ENCODE measurements at regions not wholly inside any gene's neighbourhood (a gene's known extent, or its start where the extent isn't known, plus 50 kb on each side); places are given as distances from the start of the nearest gene placed in this dataset.

DNA sequence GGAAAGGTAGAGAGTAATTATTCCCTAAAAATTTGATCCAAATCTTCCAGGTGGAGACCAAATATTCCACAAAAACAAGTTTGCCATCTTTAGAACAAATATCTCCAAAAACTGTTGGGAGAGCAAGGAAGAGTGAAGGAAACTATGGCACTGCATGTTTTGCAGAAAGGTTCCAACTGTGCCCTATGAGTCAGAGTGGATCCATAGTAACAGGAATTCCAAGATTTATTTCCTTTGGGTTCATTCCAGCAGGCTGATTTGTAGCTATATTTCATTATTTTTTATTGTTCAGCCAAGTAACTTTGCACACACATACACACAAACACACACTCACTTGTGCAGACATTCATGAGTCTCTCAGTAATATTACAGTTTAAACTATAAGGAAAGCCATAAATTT is 459.7 kb upstream of the EPHA6 start:
- no peak for DNase-seq
- intact Hi-C loops (cut with micrococcal nuclease) = no loop called here
- no peaks in the 10 kb centered on the region for H3K27me3 Mint-ChIP-seq
- H3K36me3 Mint-ChIP-seq (ENCODE audit: low read depth) = no peaks in the 10 kb centered on the region
- no peak overlapping the region for H3K4me3 Mint-ChIP-seq
- H3K27ac Mint-ChIP-seq = no peak overlapping the region
- H3K4me1 Mint-ChIP-seq = no peaks in the 10 kb centered on the region
- H3K9me3 Mint-ChIP-seq = no peaks in the 10 kb centered on the region

DNA sequence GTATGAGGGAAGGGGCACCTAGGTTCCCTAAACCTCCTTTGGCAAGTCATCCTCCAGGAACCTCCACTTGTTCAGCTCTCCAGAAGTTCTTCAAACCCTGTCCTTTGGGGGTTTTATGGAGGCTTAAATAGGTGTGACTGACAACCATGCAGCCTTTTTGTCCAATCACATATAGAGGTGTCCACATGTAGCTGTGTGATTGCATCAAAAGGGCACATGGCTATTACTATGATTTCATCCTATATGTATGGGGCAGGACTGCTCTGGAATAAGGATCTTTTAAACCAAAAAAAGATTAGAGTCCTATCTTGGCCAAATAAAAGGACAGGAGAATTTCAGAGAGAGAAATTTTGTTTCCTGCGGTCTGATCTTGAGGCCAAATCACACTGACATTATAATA is 453.2 kb upstream of the EPHA6 start:
- intact Hi-C loops (cut with micrococcal nuclease) = no loop called here
- H3K27ac Mint-ChIP-seq = no peak overlapping the region
- H3K36me3 Mint-ChIP-seq (ENCODE audit: low read depth) = no peaks in the 10 kb centered on the region
- no peaks in the 10 kb centered on the region for H3K27me3 Mint-ChIP-seq
- no peaks in the 10 kb centered on the region for H3K4me1 Mint-ChIP-seq
- H3K9me3 Mint-ChIP-seq = no peaks in the 10 kb centered on the region
- no peak overlapping the region for H3K4me3 Mint-ChIP-seq
- no peak for DNase-seq

DNA sequence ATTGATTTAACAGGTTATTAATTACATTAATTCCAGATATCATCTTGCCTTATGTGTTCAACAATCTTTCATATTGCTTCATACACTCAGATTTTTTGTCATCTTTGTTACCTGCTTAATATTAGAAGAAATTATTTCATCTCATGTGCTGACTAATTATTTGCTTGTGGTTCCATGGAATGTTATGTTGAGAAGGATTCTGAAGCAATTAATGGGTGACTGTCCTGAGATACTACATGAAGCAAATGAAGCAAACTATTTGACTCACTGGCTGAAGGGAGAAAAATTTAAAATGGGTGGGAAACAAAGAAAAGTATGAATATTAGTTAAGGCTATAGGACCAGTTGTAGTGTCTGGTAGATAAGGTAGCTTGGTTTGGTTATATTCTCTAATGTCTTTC is 443.8 kb upstream of the EPHA6 start:
- H3K27ac Mint-ChIP-seq = no peak overlapping the region
- intact Hi-C loops (cut with micrococcal nuclease) = no loop called here
- H3K36me3 Mint-ChIP-seq (ENCODE audit: low read depth) = no peaks in the 10 kb centered on the region
- H3K27me3 Mint-ChIP-seq = no peaks in the 10 kb centered on the region
- DNase-seq = no peak
- peaks cover 4% of the 10 kb centered on the region for H3K9me3 Mint-ChIP-seq
- no peak overlapping the region for H3K4me3 Mint-ChIP-seq
- H3K4me1 Mint-ChIP-seq = no peaks in the 10 kb centered on the region

DNA sequence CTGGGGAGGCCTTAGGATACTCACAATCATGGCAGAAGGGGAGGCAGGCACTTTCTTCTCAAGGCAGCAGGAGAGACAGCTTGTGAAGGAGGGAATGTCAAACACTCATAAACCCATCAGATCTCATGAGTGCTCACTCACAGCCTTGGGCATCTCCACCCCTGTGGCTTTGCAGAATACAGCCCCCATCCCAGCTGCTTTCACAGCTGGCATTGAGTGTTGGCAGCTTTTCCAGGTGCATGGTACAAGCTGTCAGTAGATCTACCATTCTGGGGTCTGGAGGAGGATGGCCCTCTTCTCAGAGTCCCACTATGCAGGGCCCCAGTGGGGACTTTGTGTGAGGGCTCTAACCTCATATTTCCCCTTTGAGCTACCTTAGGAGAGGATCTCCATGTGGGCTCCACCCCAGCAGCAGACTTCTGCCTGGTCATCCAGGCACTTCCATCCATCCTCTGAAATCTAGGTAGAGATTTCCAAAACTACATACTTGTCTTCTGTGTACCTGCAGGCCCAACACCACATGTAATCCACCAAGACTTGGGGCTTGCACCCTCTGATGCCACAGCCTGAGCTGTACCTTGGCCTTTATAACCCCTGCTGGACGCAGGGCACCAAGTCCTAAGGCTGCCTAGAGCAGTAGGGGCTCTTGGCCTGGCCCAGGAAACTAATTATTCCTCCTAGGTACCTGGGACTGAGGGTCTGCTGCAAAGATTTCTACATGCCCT is 404.2 kb upstream of the EPHA6 start:
- Mint-ChIP-seq H3K4me1 (no peaks in the 10 kb centered on the region), H3K4me3 (no peak overlapping the region), H3K36me3 (ENCODE audit: low read depth) (no peaks in the 10 kb centered on the region), H3K9me3 (no peaks in the 10 kb centered on the region), H3K27ac (no peak overlapping the region), H3K27me3 (no peaks in the 10 kb centered on the region)
- DNase-seq = no peak
- intact Hi-C loops (cut with micrococcal nuclease) = no loop called here

DNA sequence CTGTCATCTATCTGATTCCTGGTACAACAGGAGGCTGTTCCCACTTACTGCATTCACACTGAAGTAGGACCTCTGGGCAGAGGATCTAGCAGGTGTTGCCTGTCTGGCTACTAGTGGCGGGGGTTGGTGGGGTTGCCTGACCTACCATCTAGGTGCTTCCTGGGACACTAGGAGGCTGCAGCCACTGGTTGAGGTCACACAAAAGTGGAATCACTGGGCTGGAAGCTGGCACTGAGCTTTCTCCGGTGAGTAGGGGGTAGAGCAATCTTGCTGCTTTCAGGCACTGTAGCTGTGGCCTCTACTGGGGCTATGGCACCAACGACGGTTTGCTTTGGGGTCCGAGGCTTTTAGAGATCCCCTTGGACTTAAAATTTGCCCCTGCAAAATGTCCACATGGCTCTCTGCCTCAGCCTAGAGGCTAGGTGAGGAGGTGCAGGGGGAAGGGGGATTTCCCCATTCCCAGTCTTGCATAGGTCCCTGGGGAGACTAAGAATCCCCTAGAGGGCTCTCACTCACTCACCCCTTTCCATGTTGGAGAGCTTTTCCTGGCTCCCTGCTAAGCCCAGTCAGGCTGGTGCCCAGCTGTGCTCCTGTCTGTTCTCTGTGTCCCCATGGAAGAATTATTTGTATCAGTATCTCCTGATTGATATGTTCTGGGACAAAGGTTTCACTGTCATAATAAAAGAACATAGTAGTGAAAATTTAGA is 397.7 kb upstream of the EPHA6 start:
- intact Hi-C loops (cut with micrococcal nuclease) = no loop called here
- Mint-ChIP-seq H3K4me1 (no peaks in the 10 kb centered on the region), H3K4me3 (no peak overlapping the region), H3K36me3 (ENCODE audit: low read depth) (no peaks in the 10 kb centered on the region), H3K9me3 (no peaks in the 10 kb centered on the region), H3K27me3 (no peaks in the 10 kb centered on the region), H3K27ac (no peak overlapping the region)
- DNase-seq = no peak

DNA sequence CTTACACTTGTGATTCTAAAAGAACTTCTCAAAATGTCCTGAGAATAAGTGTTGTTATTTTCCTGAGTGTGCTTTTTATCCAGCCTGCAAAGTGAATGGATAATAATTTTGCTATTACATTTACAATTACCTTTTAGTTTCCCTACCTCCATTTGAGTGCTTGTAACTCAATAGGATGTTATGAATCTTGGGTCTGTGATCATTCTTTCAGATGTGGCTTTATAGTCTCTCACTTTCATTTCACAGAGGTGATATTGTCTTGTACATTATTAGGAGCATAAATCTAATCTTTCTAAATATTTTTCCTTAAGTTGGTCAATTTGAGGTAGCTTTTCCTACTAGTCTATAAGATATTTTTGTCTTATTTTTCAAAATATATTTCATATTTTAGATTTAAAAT is 386.3 kb upstream of the EPHA6 start:
- H3K36me3 Mint-ChIP-seq (ENCODE audit: low read depth) = no peaks in the 10 kb centered on the region

DNA sequence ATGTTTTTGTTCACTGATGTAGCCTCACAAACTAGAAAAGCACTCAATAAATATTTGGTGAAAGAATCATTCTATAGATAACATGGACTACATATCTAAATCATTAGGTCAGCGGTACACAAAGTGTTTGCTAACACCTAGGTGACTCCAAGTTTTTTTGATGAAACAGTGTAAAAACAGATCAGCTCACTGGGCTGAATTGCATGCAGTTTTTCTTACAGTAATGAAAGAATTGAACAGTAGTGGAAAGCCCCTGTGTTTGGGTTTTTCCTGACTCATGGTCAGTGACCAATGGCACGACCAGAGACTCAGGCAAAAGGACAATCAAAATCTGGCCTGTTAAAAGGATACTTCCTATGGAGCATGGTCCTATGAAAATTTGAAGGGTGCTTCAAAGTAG is 384.3 kb upstream of the EPHA6 start:
- intact Hi-C loops (cut with micrococcal nuclease) = no loop called here
- H3K9me3 Mint-ChIP-seq = peaks cover 3% of the 10 kb centered on the region
- H3K27ac Mint-ChIP-seq = no peak overlapping the region
- H3K4me3 Mint-ChIP-seq = no peak overlapping the region
- no peak for DNase-seq
- no peaks in the 10 kb centered on the region for H3K36me3 Mint-ChIP-seq (ENCODE audit: low read depth)
- H3K4me1 Mint-ChIP-seq = no peaks in the 10 kb centered on the region
- H3K27me3 Mint-ChIP-seq = no peaks in the 10 kb centered on the region

More for the DNA sequence above, 386.3 kb upstream of the EPHA6 start:
- H3K9me3 Mint-ChIP-seq = peaks cover 3% of the 10 kb centered on the region
- intact Hi-C loops (cut with micrococcal nuclease) = no loop called here
- DNase-seq = no peak
- H3K27me3 Mint-ChIP-seq = no peaks in the 10 kb centered on the region
- H3K27ac Mint-ChIP-seq = no peak overlapping the region
- H3K4me1 Mint-ChIP-seq = no peaks in the 10 kb centered on the region
- no peak overlapping the region for H3K4me3 Mint-ChIP-seq

DNA sequence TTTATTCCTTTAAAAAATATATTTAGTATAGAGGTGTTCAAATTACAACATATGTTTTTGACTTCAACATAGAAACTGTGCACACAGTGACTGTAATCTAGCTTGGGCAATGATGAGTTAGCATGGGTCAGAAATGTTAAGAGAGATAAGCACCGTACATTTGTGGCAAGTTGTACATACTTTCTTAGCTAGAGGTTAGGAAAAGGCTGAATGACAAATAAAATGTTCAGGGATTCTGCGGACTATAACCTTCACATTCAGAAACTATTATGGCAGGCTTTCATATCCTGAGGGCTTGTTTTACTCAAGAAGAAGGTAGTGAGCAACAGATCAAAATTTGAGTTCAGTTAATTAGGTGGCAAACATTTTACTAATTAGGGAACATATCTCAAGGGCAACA is 379.7 kb upstream of the EPHA6 start:
- H3K4me3 Mint-ChIP-seq = no peak overlapping the region
- no peaks in the 10 kb centered on the region for H3K36me3 Mint-ChIP-seq (ENCODE audit: low read depth)
- no peaks in the 10 kb centered on the region for H3K4me1 Mint-ChIP-seq
- no peaks in the 10 kb centered on the region for H3K27me3 Mint-ChIP-seq
- peaks cover 3% of the 10 kb centered on the region for H3K9me3 Mint-ChIP-seq
- no peak overlapping the region for H3K27ac Mint-ChIP-seq
- DNase-seq = no peak
- intact Hi-C loops (cut with micrococcal nuclease) = no loop called here

DNA sequence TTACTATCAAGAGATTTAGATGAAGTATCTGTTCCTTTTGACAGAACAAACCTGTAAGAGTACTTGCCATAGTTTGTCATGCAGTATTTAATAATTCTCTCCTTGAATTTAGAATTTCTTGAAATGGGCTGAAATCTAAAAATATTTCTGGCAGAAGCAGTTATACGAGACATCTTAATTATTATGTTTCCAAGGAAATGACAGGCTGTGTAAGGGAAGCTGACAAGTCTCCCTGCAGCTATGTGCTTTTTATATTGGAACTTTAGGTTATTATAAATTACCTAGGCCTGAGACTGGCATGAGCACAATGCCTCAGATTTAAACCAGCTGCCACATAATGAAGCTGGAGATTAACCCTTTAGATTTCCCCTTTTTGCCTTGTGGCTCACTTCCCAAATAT is 365.0 kb upstream of the EPHA6 start:
- intact Hi-C loops (cut with micrococcal nuclease) = no loop called here
- Mint-ChIP-seq H3K9me3 (no peaks in the 10 kb centered on the region), H3K27ac (no peak overlapping the region), H3K4me1 (no peaks in the 10 kb centered on the region), H3K4me3 (no peak overlapping the region), H3K36me3 (ENCODE audit: low read depth) (no peaks in the 10 kb centered on the region), H3K27me3 (no peaks in the 10 kb centered on the region)
- no peak for DNase-seq

DNA sequence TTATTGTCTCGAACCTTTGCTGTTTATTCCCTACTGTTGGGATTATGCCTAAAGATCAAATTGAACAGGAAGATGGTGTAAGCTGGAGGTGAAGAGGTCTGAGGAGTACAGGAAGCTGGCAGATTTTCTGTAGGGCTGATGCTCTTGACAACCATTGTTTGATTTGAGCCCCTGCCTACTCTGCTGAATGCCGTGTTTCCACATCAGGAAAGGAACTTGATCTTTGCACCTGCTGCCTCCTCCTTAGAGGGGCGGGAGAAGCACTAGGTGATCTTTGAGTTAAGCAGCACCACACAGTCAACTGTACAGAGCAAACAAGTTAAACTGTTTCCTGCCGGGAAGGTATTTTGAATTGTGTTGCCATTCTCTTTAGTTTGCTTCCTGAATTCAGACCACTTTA is 364.6 kb upstream of the EPHA6 start:
- DNase-seq = no peak
- no peaks in the 10 kb centered on the region for H3K27me3 Mint-ChIP-seq
- no peak overlapping the region for H3K4me3 Mint-ChIP-seq
- H3K27ac Mint-ChIP-seq = no peak overlapping the region
- no peaks in the 10 kb centered on the region for H3K36me3 Mint-ChIP-seq (ENCODE audit: low read depth)
- H3K4me1 Mint-ChIP-seq = no peaks in the 10 kb centered on the region
- intact Hi-C loops (cut with micrococcal nuclease) = no loop called here
- no peaks in the 10 kb centered on the region for H3K9me3 Mint-ChIP-seq

DNA sequence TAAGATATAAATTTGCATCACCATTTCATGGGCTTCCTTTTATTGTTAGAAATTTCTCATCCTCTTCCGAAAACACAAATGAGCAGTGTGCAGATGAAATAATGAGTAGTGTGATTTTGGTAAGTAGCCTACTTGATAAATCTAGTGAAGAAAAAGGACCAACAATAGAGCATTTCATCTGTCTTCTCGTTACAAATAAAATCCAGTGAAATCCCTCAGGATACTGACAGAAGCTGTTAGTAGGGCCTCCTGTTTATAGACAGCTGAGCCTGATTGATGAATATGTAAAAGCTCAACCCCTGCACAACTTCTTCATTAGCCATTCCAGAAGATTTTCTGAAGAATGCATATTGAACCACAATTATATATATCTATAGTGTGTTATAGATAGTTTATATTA is 363.7 kb upstream of the EPHA6 start:
- H3K27ac Mint-ChIP-seq = no peak overlapping the region
- intact Hi-C loops (cut with micrococcal nuclease) = no loop called here
- no peaks in the 10 kb centered on the region for H3K27me3 Mint-ChIP-seq
- peaks cover under 1% of the 10 kb centered on the region for H3K9me3 Mint-ChIP-seq
- no peak for DNase-seq
- no peaks in the 10 kb centered on the region for H3K4me1 Mint-ChIP-seq
- no peaks in the 10 kb centered on the region for H3K36me3 Mint-ChIP-seq (ENCODE audit: low read depth)
- no peak overlapping the region for H3K4me3 Mint-ChIP-seq

DNA sequence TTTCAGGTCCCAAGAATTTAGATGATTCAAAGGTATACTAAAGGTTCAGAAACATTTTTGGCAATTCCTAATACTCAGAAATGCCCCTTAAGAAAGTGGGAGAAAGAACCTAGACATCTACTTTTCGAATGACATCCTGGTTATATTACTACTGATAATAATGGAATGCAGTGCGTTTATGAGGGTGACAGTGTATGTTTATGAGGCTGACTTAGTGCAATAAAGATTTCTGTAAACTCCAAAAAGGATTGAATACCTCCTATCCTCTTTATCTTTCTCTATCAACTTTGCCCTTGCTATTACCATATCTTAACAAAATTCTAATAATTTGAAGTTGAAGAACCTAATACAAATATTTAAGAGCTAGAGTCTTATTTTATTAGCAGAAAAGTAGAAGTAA is 348.9 kb upstream of the EPHA6 start:
- Mint-ChIP-seq H3K4me1 (no peaks in the 10 kb centered on the region), H3K27ac (no peak overlapping the region), H3K36me3 (ENCODE audit: low read depth) (no peaks in the 10 kb centered on the region), H3K27me3 (no peaks in the 10 kb centered on the region), H3K4me3 (no peak overlapping the region), H3K9me3 (no peaks in the 10 kb centered on the region)
- intact Hi-C loops (cut with micrococcal nuclease) = no loop called here
- no peak for DNase-seq

DNA sequence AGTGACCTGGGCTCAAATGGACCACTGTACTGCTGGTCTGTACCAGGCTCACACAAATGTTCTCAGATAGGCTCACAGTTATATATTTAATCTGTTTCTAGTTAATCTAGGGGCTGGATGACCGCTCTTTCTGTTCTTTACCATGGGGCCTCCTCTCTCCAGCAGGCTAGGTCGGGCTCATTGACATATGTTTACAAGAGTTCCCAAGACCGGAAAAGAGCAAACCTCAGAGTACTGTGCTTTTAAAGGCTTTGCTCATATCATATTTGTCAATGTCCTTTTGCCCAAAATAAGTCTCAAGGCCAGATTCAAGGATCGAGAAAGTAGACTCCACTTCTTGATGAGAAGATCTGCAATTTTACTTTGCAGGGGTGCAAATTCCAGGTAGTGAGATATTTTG is 348.0 kb upstream of the EPHA6 start:
- Mint-ChIP-seq H3K27ac (no peak overlapping the region), H3K36me3 (ENCODE audit: low read depth) (no peaks in the 10 kb centered on the region), H3K4me1 (no peaks in the 10 kb centered on the region), H3K27me3 (no peaks in the 10 kb centered on the region), H3K9me3 (no peaks in the 10 kb centered on the region), H3K4me3 (no peak overlapping the region)
- no peak for DNase-seq
- intact Hi-C loops (cut with micrococcal nuclease) = no loop called here

DNA sequence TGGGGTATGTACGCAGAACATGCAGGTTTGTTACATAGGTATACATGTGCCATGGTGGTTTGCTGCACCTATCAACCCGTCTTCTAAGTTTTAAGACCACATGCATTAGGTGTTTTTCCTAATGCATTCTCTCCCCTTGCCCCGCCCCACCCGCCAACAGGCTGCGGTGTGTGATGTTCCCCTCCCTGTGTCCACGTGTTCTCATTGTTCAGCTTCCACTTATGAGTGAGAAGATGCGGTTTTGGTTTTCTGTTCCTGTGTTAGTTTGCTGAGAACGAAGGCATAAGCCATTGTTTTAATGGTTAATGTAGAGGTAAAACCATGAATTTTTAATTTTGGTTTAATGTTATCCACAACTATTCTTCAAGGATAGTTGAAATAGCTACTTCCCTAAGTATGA is 346.8 kb upstream of the EPHA6 start:
- no peak for DNase-seq
- Mint-ChIP-seq H3K9me3 (no peaks in the 10 kb centered on the region), H3K27me3 (no peaks in the 10 kb centered on the region), H3K36me3 (ENCODE audit: low read depth) (no peaks in the 10 kb centered on the region), H3K4me1 (no peaks in the 10 kb centered on the region), H3K4me3 (no peak overlapping the region), H3K27ac (no peak overlapping the region)
- intact Hi-C loops (cut with micrococcal nuclease) = no loop called here

DNA sequence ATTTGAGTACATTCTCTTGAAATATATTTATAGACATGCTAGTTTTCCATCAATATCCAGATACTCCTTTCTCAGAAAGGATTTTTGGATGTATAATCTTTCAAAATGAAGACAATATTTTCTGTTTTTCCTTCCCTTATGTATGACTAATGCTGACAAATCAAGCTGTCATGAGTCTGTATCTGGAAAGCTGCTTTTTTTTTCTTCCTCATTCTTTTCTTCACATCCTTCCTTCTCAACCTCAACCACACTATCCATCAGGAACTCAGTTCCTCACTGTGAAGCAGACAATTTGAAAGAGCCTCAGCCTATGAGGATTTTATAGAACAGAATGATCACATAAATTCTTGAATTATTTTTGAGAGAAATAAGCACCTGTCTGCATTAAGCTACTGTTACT is 335.9 kb upstream of the EPHA6 start:
- Mint-ChIP-seq H3K27ac (no peak overlapping the region), H3K9me3 (peaks cover 4% of the 10 kb centered on the region), H3K4me3 (no peak overlapping the region), H3K36me3 (ENCODE audit: low read depth) (no peaks in the 10 kb centered on the region), H3K4me1 (no peaks in the 10 kb centered on the region), H3K27me3 (no peaks in the 10 kb centered on the region)
- DNase-seq = no peak
- intact Hi-C loops (cut with micrococcal nuclease) = no loop called here

All from activated CD4-positive, alpha-beta T cell treated with anti-CD3 and anti-CD28 coated beads, Interleukin-2, amount 10 ng/mL, durations not matched to agents 24 days and 14 days (primary cell).